Transverse colon (tissue), 4 donors: ENCODE measurements at regions not wholly inside any gene's neighbourhood (a gene's known extent, or its start where the extent isn't known, plus 50 kb on each side); places are given as distances from the start of the nearest gene placed in this dataset.

Source experiments
- DNase-seq: peaks from one replicate; pipeline ENCODE4 v3.0.0-alpha.2; 2019
- H3K27ac ChIP-seq, 4 donors: fragments of 200-600 bp; sonication (generic); 2 replicates each; pipeline ENCODE4 v1.5.1; 2016 to 2018; ENCODE audit warnings: inconsistent platforms in 4 of 4
- H3K27me3 ChIP-seq: fragments of 200-600 bp; sonication (generic); 2 replicates; pipeline ENCODE4 v1.5.1; 2017; ENCODE audit warnings: inconsistent platforms
- H3K36me3 ChIP-seq, 4 donors: fragments of 200-600 bp; sonication (generic); 2 replicates each; pipeline ENCODE4 v1.5.1; 2017 to 2019; ENCODE audit warnings: inconsistent platforms in 4 of 4
- H3K4me1 ChIP-seq, 4 donors: fragments of 200-600 bp; sonication (generic); 2 replicates each; pipeline ENCODE4 v1.5.1; 2017 to 2020; ENCODE audit warnings: inconsistent platforms in 4 of 4
- H3K4me3 ChIP-seq, 4 donors: fragments of 200-600 bp; sonication (generic); 1 replicate in 1 of 4; 2 replicates in 3 of 4; pipeline versions ENCODE4 v1.5.1 to v1.6.1; 2017 to 2019; ENCODE audit warnings: inconsistent platforms in 4 of 4
- H3K9me3 ChIP-seq, 2 donors: fragments of 200-600 bp; sonication (generic); 2 replicates each; pipeline ENCODE4 v1.5.1; 2017 to 2019; ENCODE audit warnings: inconsistent platforms in 2 of 2
- EP300 ChIP-seq: sonication (generic); formaldehyde crosslinking; IDR thresholded peaks from one replicate; pipeline ENCODE4 v1.6.1; 2017; ENCODE audit warnings: antibody characterized with exemption, low read depth
- POLR2A ChIP-seq: fragments of 450-650 bp; IDR thresholded peaks from one replicate; pipeline ENCODE4 v1.6.1; 2016; ENCODE audit warnings: antibody characterized with exemption, mild to moderate bottlenecking, moderate library complexity
- POLR2AphosphoS5 ChIP-seq, 3 donors: sonication (generic); formaldehyde crosslinking; IDR thresholded peaks; one replicate each; pipeline ENCODE4 v1.6.1; 2016; ENCODE audit warnings: antibody characterized with exemption in 3 of 3
- WGBS, 2 donors: methylation state at CpG; one replicate each; pipeline ENCODE4 v1.1.5; 2018; ENCODE audit warnings: low coverage in 1 of 2; 5-methylcytosine and 5-hydroxymethylcytosine counted together
- in situ Hi-C, 4 donors: fragments of 200-750 bp; cut with MboI; loops; one replicate each; pipeline versions ENCODE4 v1.15.0 to v1.15.1; 2017; ENCODE audit warnings: low sequenced_read_pairs in 3 of 4, low pct_ligation_motif_present in 1 of 4, low pct_unique_long_range_greater_than_20kb in 1 of 4
- intact Hi-C: fragments of 100-400 bp; cut with DNase I; formaldehyde crosslinking; loops from one replicate; pipeline ENCODE4 v1.15.1; 2023; ENCODE audit warnings: low total_unique reads
- TF ChIP-seq, protein P1 (sequence below), 5 experiments: fragments of 200-600 bp in 3 of 5; fragments of 450-650 bp in 2 of 5; sonication (generic) in 3 of 5; IDR thresholded peaks; 1 replicate in 2 of 5; 2 replicates in 3 of 5; pipeline ENCODE4 v1.5.1; 2016 to 2017; ENCODE audit warnings: antibody characterized with exemption in 5 of 5, inconsistent platforms in 3 of 5, mild to moderate bottlenecking in 2 of 5, moderate library complexity in 1 of 5

GRCh38 chr16:79320956-79321355 lies 279.6 kb downstream of the MAF start:
- intact Hi-C loops (no loop called here), in situ Hi-C loops (no loop called here)
- TF ChIP-seq, protein P1, sequence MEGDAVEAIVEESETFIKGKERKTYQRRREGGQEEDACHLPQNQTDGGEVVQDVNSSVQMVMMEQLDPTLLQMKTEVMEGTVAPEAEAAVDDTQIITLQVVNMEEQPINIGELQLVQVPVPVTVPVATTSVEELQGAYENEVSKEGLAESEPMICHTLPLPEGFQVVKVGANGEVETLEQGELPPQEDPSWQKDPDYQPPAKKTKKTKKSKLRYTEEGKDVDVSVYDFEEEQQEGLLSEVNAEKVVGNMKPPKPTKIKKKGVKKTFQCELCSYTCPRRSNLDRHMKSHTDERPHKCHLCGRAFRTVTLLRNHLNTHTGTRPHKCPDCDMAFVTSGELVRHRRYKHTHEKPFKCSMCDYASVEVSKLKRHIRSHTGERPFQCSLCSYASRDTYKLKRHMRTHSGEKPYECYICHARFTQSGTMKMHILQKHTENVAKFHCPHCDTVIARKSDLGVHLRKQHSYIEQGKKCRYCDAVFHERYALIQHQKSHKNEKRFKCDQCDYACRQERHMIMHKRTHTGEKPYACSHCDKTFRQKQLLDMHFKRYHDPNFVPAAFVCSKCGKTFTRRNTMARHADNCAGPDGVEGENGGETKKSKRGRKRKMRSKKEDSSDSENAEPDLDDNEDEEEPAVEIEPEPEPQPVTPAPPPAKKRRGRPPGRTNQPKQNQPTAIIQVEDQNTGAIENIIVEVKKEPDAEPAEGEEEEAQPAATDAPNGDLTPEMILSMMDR (IDR thresholded peaks at IDR 0.05), result no peak
- TF ChIP-seq POLR2A, result no peak
- no peak for TF ChIP-seq POLR2AphosphoS5 (IDR thresholded peaks at IDR 0.05)
- no peak for TF ChIP-seq EP300
- DNase-seq, result no peak
- H3K36me3 ChIP-seq, result no peaks in the 10 kb centered on the region
- H3K4me3 ChIP-seq, result no peak overlapping the region
- H3K27ac ChIP-seq, result no peak overlapping the region
- no peaks in the 10 kb centered on the region for H3K4me1 ChIP-seq
- H3K27me3 ChIP-seq, result peaks cover 5% of the 10 kb centered on the region
- 81% methylated on average over 6 of the region's 6 CpGs; no CpG with 5 or more reads in 1 of the 2 donors for WGBS, 2 donors
- H3K9me3 ChIP-seq, result no peaks in the 10 kb centered on the region

GRCh38 chr16:79318143-79318899 lies 282.2 kb downstream of the MAF start:
- no peak for DNase-seq
- in situ Hi-C loops (no loop called here), intact Hi-C loops (no loop called here)
- Histone ChIP-seq H3K9me3 (no peaks in the 10 kb centered on the region), H3K4me1 (no peaks in the 10 kb centered on the region), H3K27ac (no peak overlapping the region), H3K27me3 (no peaks in the 10 kb centered on the region), H3K36me3 (no peaks in the 10 kb centered on the region), H3K4me3 (no peak overlapping the region)
- no peak for TF ChIP-seq EP300
- TF ChIP-seq POLR2AphosphoS5 (IDR thresholded peaks at IDR 0.05), result no peak
- TF ChIP-seq POLR2A, result no peak
- TF ChIP-seq, protein P1 (IDR thresholded peaks at IDR 0.05), result no peak
- WGBS, 2 donors, result 38 to 46% methylated on average over 4 of the region's 4 CpGs

- no peak overlapping the region for H3K4me3 ChIP-seq
- 64 to 67% methylated on average over 1 to 2 of the region's 2 CpGs for WGBS, 2 donors
- no peaks in the 10 kb centered on the region for H3K9me3 ChIP-seq
- in situ Hi-C loops (no loop called here), intact Hi-C loops (no loop called here)
- DNase-seq, result no peak
- no peaks in the 10 kb centered on the region for H3K36me3 ChIP-seq
- H3K27ac ChIP-seq, result no peak overlapping the region
- no peaks in the 10 kb centered on the region for H3K27me3 ChIP-seq
- no peak for TF ChIP-seq EP300
- TF ChIP-seq POLR2A, result no peak
- TF ChIP-seq POLR2AphosphoS5 (IDR thresholded peaks at IDR 0.05), result no peak
- TF ChIP-seq, protein P1 (IDR thresholded peaks at IDR 0.05), result no peak
- H3K4me1 ChIP-seq, result no peaks in the 10 kb centered on the region
These were observed 283.0 kb downstream of the MAF start for GRCh38 chr16:79317521-79317920.

GRCh38 chr16:79317026-79317425 lies 283.5 kb downstream of the MAF start:
- Histone ChIP-seq H3K4me3 (no peak overlapping the region), H3K27ac (no peak overlapping the region), H3K4me1 (no peaks in the 10 kb centered on the region), H3K27me3 (no peaks in the 10 kb centered on the region), H3K9me3 (no peaks in the 10 kb centered on the region), H3K36me3 (no peaks in the 10 kb centered on the region)
- intact Hi-C loops (no loop called here), in situ Hi-C loops (no loop called here)
- TF ChIP-seq EP300, result no peak
- TF ChIP-seq POLR2A, result no peak
- TF ChIP-seq, protein P1 (IDR thresholded peaks at IDR 0.05), result no peak
- no peak for TF ChIP-seq POLR2AphosphoS5 (IDR thresholded peaks at IDR 0.05)
- no peak for DNase-seq
